PC-9 (cell line): ENCODE measurements at regions not wholly inside any gene's neighbourhood (a gene's known extent, or its start where the extent isn't known, plus 50 kb on each side); places are given as distances from the start of the nearest gene placed in this dataset.

Experiments
- BruUV-seq: library from RNA; stranded (reverse); fragments of 400-500 nt; replicated peaks from 2 replicates; lab custom pipeline; 2021; lab: Mats Ljungman, UMichigan
- CTCF ChIA-PET: fragments of 300-600 bp; sonication (Branson Sonifier 250); formaldehyde crosslinking; loops from one replicate; lab custom pipeline; 2022; ENCODE audit warnings: antibody characterized with exemption; lab: Charles Lee
- POLR2A ChIA-PET: fragments of 300-600 bp; sonication (Branson Sonifier 250); formaldehyde crosslinking; loops from one replicate; lab custom pipeline; 2022; ENCODE audit warnings: antibody characterized with exemption; ENCODE audit not compliant: unreplicated experiment; lab: Charles Lee
- DNase-seq, 2 experiments: peaks; one replicate each; pipeline versions ENCODE4 v3.0.0 to v3.0.0-alpha.2; 2015 to 2022; ENCODE audit warnings: mixed read lengths in 1 of 2
- H2AFZ ChIP-seq: fragments of 200-600 bp; sonication (generic); 2 replicates; pipeline ENCODE4 v1.8.1; 2017; ENCODE audit warnings: antibody characterized with exemption
- H3F3A ChIP-seq: fragments of 200-600 bp; sonication (generic); 2 replicates; pipeline ENCODE4 v1.8.1; 2017; ENCODE audit warnings: antibody characterized with exemption, mild to moderate bottlenecking, low read depth; ENCODE audit not compliant: insufficient read depth
- H3K27ac ChIP-seq: fragments of 200-600 bp; sonication (generic); 2 replicates; pipeline ENCODE4 v1.6.1; 2016; ENCODE audit warnings: mixed run types
- H3K27me3 ChIP-seq: fragments of 200-600 bp; sonication (generic); 2 replicates; pipeline ENCODE4 v1.6.1; 2016; ENCODE audit warnings: low read depth, mixed run types; ENCODE audit not compliant: insufficient read depth
- H3K36me3 ChIP-seq: fragments of 200-600 bp; sonication (generic); 2 replicates; pipeline ENCODE4 v1.6.1; 2016; ENCODE audit warnings: low read depth, mixed run types
- H3K4me1 ChIP-seq: fragments of 200-600 bp; sonication (generic); replicated peaks from 2 replicates; pipeline ENCODE4 v1.6.1; 2016; ENCODE audit warnings: mixed run types; ENCODE audit not compliant: insufficient read depth
- H3K4me2 ChIP-seq: fragments of 200-600 bp; sonication (generic); 2 replicates; pipeline ENCODE4 v1.6.1; 2017; ENCODE audit warnings: mixed run types
- H3K4me3 ChIP-seq: fragments of 200-600 bp; sonication (generic); 2 replicates; pipeline ENCODE4 v1.6.1; 2016; ENCODE audit warnings: mixed run types
- H3K79me2 ChIP-seq: fragments of 200-600 bp; sonication (generic); 2 replicates; pipeline ENCODE4 v1.6.1; 2017; ENCODE audit warnings: low read depth, mixed run types
- H3K9me2 ChIP-seq: fragments of 200-600 bp; sonication (generic); 2 replicates; pipeline ENCODE4 v1.8.1; 2017; ENCODE audit warnings: mild to moderate bottlenecking; ENCODE audit not compliant: insufficient read depth
- H3K9me3 ChIP-seq: fragments of 200-600 bp; sonication (generic); 2 replicates; pipeline ENCODE4 v1.8.1; 2016; ENCODE audit warnings: low read depth; ENCODE audit not compliant: insufficient read depth
- H4K20me1 ChIP-seq: fragments of 200-600 bp; sonication (generic); 2 replicates; pipeline ENCODE4 v1.8.1; 2017; ENCODE audit not compliant: insufficient read depth
- CTCF ChIP-seq: fragments of 200-600 bp; sonication (generic); conservative IDR thresholded peaks from 2 replicates; pipeline ENCODE4 v1.6.1; 2017; ENCODE audit warnings: mixed run types, antibody characterized with exemption, mild to moderate bottlenecking, moderate library complexity
- EZH2 ChIP-seq: fragments of 200-600 bp; sonication (generic); IDR thresholded peaks from 2 replicates; pipeline ENCODE4 v1.8.0; 2017; ENCODE audit warnings: antibody characterized with exemption, low read depth
- intact Hi-C: fragments of 100-400 bp; cut with micrococcal nuclease; formaldehyde crosslinking; loops from one replicate; pipeline ENCODE4 v1.10.0; 2022; ENCODE audit not compliant: unreplicated experiment

- no peak overlapping the region for H3K4me2 ChIP-seq
- no TSS peak for BruUV-seq
- H3F3A ChIP-seq, result no peaks in the 10 kb centered on the region
- DNase-seq, result no peak
- intact Hi-C loops, result loop anchor here (5.0 kb wide), 2 partner anchors 104 to 364 kb away; no protein-coding TSS in a partner anchor
- H3K79me2 ChIP-seq, result no peaks in the 10 kb centered on the region
- no peaks in the 10 kb centered on the region for H3K36me3 ChIP-seq
- POLR2A ChIA-PET, result no interaction called here
- no peaks in the 10 kb centered on the region for H3K9me3 ChIP-seq
- no peak overlapping the region for H3K4me3 ChIP-seq
- CTCF ChIA-PET, result no interaction called here
- no peaks in the 10 kb centered on the region for H4K20me1 ChIP-seq
- H3K4me1 ChIP-seq, result peaks cover 12% of the 10 kb centered on the region
- no peak overlapping the region for H3K27ac ChIP-seq
- TF ChIP-seq EZH2, result no peak
- no peaks in the 10 kb centered on the region for H3K9me2 ChIP-seq
- H2AFZ ChIP-seq, result no peak overlapping the region
- H3K27me3 ChIP-seq, result no peaks in the 10 kb centered on the region
Measured at GRCh38 chr18:45381282-45381681, 234.0 kb upstream of the SLC14A2 start.

GRCh38 chr18:45383228-45383627, 232.0 kb upstream of the SLC14A2 start:
- Histone ChIP-seq H3K4me1 (peaks cover 5% of the 10 kb centered on the region; the same call in 1 of the 2 replicates), H3F3A (no peaks in the 10 kb centered on the region), H2AFZ (no peak overlapping the region), H3K36me3 (no peaks in the 10 kb centered on the region), H4K20me1 (no peaks in the 10 kb centered on the region), H3K9me2 (no peaks in the 10 kb centered on the region), H3K79me2 (no peaks in the 10 kb centered on the region), H3K27me3 (no peaks in the 10 kb centered on the region), H3K9me3 (no peaks in the 10 kb centered on the region), H3K27ac (no peak overlapping the region), H3K4me3 (no peak overlapping the region), H3K4me2 (no peak overlapping the region)
- ChIA-PET POLR2A (no interaction called here), CTCF (no interaction called here)
- no peak for DNase-seq
- no TSS peak for BruUV-seq
- TF ChIP-seq EZH2 (no peak), CTCF (no peak)
- intact Hi-C loops, result loop anchor here (5.0 kb wide), 2 partner anchors 106 to 366 kb away; no protein-coding TSS in a partner anchor

- Histone ChIP-seq H3K27ac (no peak overlapping the region), H2AFZ (no peak overlapping the region), H3K9me3 (no peaks in the 10 kb centered on the region), H4K20me1 (no peaks in the 10 kb centered on the region), H3K4me2 (no peak overlapping the region), H3K79me2 (no peaks in the 10 kb centered on the region), H3F3A (no peaks in the 10 kb centered on the region), H3K9me2 (no peaks in the 10 kb centered on the region), H3K4me3 (no peak overlapping the region), H3K36me3 (no peaks in the 10 kb centered on the region), H3K4me1 (peaks cover 5% of the 10 kb centered on the region; the same call in 1 of the 2 replicates), H3K27me3 (no peaks in the 10 kb centered on the region)
- intact Hi-C loops, result loop anchor here (5.0 kb wide), 2 partner anchors 107 to 367 kb away; no protein-coding TSS in a partner anchor
- ChIA-PET POLR2A (no interaction called here), CTCF (interaction anchor here (0.6 kb wide), 1 partner anchor 341 kb away, joined by 4 read pairs; no protein-coding TSS in a partner anchor)
- no TSS peak for BruUV-seq
- no peak for TF ChIP-seq EZH2
- TF ChIP-seq CTCF, result peak; percentile 89
- peak in 1 of 2 experiments; percentile 29 for DNase-seq
Measured at GRCh38 chr18:45384137-45384961, 230.9 kb upstream of the SLC14A2 start.
